ENCODE measurements at regions not wholly inside any gene's neighbourhood (a gene's known extent, or its start where the extent isn't known, plus 50 kb on each side); places are given as distances from the start of the nearest gene placed in this dataset.

GRCh38 chr4:163017135-163017534 is 149.6 kb downstream of the NAF1 start:
- no peak for TF ChIP-seq CTCF (conservative IDR thresholded peaks at IDR 0.05; ENCODE audit: low read length)
- H3K4me3 ChIP-seq (ENCODE audit: low read length) = no peak overlapping the region

DNA sequence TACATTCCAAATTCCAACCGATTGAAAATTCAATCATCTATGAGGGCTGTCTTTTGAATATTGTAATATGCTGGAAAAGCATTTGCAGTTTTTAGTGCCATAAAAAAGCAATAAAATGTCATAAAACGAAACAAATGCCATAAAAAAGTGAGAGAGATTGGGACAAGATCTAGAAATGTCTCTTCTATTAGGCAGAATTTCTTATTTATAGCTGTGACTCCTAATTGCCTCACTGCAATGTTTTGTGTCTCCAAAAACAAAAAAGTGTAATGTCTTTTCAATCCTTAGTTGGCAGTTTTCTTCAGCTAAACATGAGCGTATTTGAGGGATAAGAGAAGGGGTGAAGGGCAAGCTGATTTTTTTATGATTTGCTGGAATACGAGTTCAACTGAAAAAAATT is 153.9 kb downstream of the NAF1 start:
- H3K4me3 ChIP-seq (ENCODE audit: low read length) = no peak overlapping the region
- no peak for TF ChIP-seq CTCF (conservative IDR thresholded peaks at IDR 0.05; ENCODE audit: low read length)
- DNase-seq (ENCODE audit: low read depth) = no peak

More at GRCh38 chr4:163017135-163017534, 149.6 kb downstream of the NAF1 start:
- no peak for DNase-seq (ENCODE audit: low read depth)

- no peak for DNase-seq (ENCODE audit: low read depth)
- H3K4me3 ChIP-seq (ENCODE audit: low read length) = no peak overlapping the region
- TF ChIP-seq CTCF (conservative IDR thresholded peaks at IDR 0.05; ENCODE audit: low read length) = no peak
Measured at GRCh38 chr4:163003979-163004378, 162.7 kb downstream of the NAF1 start.

- no peak for DNase-seq (ENCODE audit: low read depth)
- H3K4me3 ChIP-seq (ENCODE audit: low read length) = no peak overlapping the region
- TF ChIP-seq CTCF (conservative IDR thresholded peaks at IDR 0.05; ENCODE audit: low read length) = no peak
Measured at GRCh38 chr4:162988530-162988929, 178.2 kb downstream of the NAF1 start.

GRCh38 chr4:162985131-162985530 is 181.6 kb downstream of the NAF1 start:
- no peak overlapping the region for H3K4me3 ChIP-seq (ENCODE audit: low read length)
- no peak for DNase-seq (ENCODE audit: low read depth)
- no peak for TF ChIP-seq CTCF (conservative IDR thresholded peaks at IDR 0.05; ENCODE audit: low read length)

- no peak for DNase-seq (ENCODE audit: low read depth)
- TF ChIP-seq CTCF (conservative IDR thresholded peaks at IDR 0.05; ENCODE audit: low read length) = no peak
- no peak overlapping the region for H3K4me3 ChIP-seq (ENCODE audit: low read length)
Measured at GRCh38 chr4:162984621-162985020, 182.1 kb downstream of the NAF1 start.

DNA sequence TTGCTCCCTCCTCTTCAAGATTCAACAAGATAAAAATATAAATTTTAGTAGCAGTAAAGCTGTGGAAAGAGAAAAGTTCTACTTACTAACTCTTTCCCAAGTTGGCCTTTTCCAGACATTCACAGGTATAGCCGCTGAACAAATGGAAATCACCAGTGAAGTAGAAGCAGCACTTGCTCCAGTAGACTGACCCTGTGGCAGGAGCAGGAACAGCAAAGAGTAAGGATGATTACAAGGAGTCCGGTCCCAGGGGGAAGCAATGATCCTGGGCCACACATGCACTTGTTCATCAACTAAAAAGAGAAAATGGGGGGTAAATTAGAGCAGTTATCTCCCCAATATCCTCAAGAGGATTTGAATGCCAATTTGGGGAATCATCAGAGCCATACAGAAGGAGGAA is 184.9 kb downstream of the NAF1 start:
- no peak overlapping the region for H3K4me3 ChIP-seq (ENCODE audit: low read length)
- no peak for TF ChIP-seq CTCF (conservative IDR thresholded peaks at IDR 0.05; ENCODE audit: low read length)
- DNase-seq (ENCODE audit: low read depth) = no peak
